IMR-90 (cell line): ENCODE measurements at regions not wholly inside any gene's neighbourhood (a gene's known extent, or its start where the extent isn't known, plus 50 kb on each side); places are given as distances from the start of the nearest gene placed in this dataset.

ENCODE experiments used
- ATAC-seq: fragments of 200-7000 bp; cut with Tn5 transposase; 2 replicates; pipeline ENCODE4 v1.9.1; 2020; ENCODE audit warnings: low read depth, mild to moderate bottlenecking, moderate library complexity
- BruUV-seq: library from RNA; stranded (reverse); fragments of 400-500 nt; replicated peaks from 2 replicates; lab custom pipeline; 2021; lab: Mats Ljungman, UMichigan
- CTCF ChIA-PET: fragments of 300-600 bp; formaldehyde crosslinking; extraction: SDS; loops from one replicate; lab custom pipeline; 2021; ENCODE audit warnings: antibody characterized with exemption; lab: Yijun Ruan, JAX
- POLR2A ChIA-PET: fragments of 300-600 bp; sonication (Branson Sonifier 250); formaldehyde crosslinking; loops from one replicate; lab custom pipeline; 2022; ENCODE audit warnings: antibody characterized with exemption; ENCODE audit not compliant: unreplicated experiment; lab: Charles Lee
- DNase-seq: peaks from one replicate; pipeline ENCODE4 v3.0.0; 2013
- H2AFZ ChIP-seq: replicated peaks from 2 replicates; pipeline ENCODE3; 2013; ENCODE audit warnings: low read length, mild to moderate bottlenecking; ENCODE audit not compliant: poor library complexity
- H2AK5ac ChIP-seq: 2 replicates; pipeline ENCODE4 v1.6.1; 2013; ENCODE audit warnings: low read depth, low read length, inconsistent platforms
- H2AK9ac ChIP-seq: replicated peaks from 2 replicates; pipeline ENCODE3; 2013; ENCODE audit warnings: mild to moderate bottlenecking, low read depth, low read length, moderate library complexity; ENCODE audit not compliant: poor library complexity
- H2BK120ac ChIP-seq: 2 replicates; pipeline ENCODE4 v1.6.1; 2013; ENCODE audit warnings: low read depth, low read length, inconsistent platforms
- H2BK15ac ChIP-seq: 3 replicates; pipeline ENCODE4 v1.6.1; 2013; ENCODE audit warnings: low read depth, low read length, inconsistent platforms
- H2BK20ac ChIP-seq: 2 replicates; pipeline ENCODE4 v1.6.1; 2013; ENCODE audit warnings: low read depth, mild to moderate bottlenecking, inconsistent platforms, low read length, moderate library complexity
- H2BK5ac ChIP-seq: 2 replicates; pipeline ENCODE4 v1.6.1; 2013; ENCODE audit warnings: mild to moderate bottlenecking, low read depth, low read length, inconsistent platforms; ENCODE audit not compliant: poor library complexity, severe bottlenecking
- H3K14ac ChIP-seq: replicated peaks from 2 replicates; pipeline ENCODE4 v1.6.1; 2013; ENCODE audit warnings: low read depth, low read length, inconsistent platforms
- H3K18ac ChIP-seq: 2 replicates; pipeline ENCODE4 v1.6.1; 2013; ENCODE audit warnings: low read depth, low read length, control low read depth
- H3K23ac ChIP-seq: 2 replicates; pipeline ENCODE4 v1.6.1; 2013; ENCODE audit warnings: low read depth, low read length, inconsistent platforms
- H3K27ac ChIP-seq: 2 replicates; pipeline ENCODE4 v1.5.1; 2013; ENCODE audit warnings: mild to moderate bottlenecking, control low read depth, low read length; ENCODE audit not compliant: insufficient read depth
- H3K27me3 ChIP-seq: 2 replicates; pipeline ENCODE4 v1.6.1; 2013; ENCODE audit warnings: low read length; ENCODE audit not compliant: control insufficient read depth, insufficient read depth
- H3K36me3 ChIP-seq: 2 replicates; pipeline ENCODE4 v1.6.1; 2013; ENCODE audit warnings: low read length, mixed read lengths; ENCODE audit not compliant: control insufficient read depth, insufficient read depth
- H3K4ac ChIP-seq: 2 replicates; pipeline ENCODE4 v1.6.1; 2013; ENCODE audit warnings: low read depth, low read length, inconsistent platforms
- H3K4me1 ChIP-seq: 2 replicates; pipeline ENCODE4 v1.6.1; 2013; ENCODE audit warnings: low read length, mixed read lengths; ENCODE audit not compliant: control insufficient read depth, insufficient read depth
- H3K4me2 ChIP-seq: 2 replicates; pipeline ENCODE4 v1.6.1; 2013; ENCODE audit warnings: low read depth, mild to moderate bottlenecking, control low read depth, low read length, moderate library complexity
- H3K4me3 ChIP-seq: 2 replicates; pipeline ENCODE4 v1.5.1; 2013; ENCODE audit warnings: low read depth, mild to moderate bottlenecking, control low read depth, low read length, moderate library complexity; ENCODE audit not compliant: insufficient read depth
- H3K56ac ChIP-seq: 2 replicates; pipeline ENCODE4 v1.6.1; 2013; ENCODE audit warnings: low read length, inconsistent platforms; ENCODE audit not compliant: insufficient read depth; ENCODE audit errors: extremely low read depth
- H3K79me1 ChIP-seq, 2 experiments: 2 replicates each; pipeline ENCODE4 v1.6.1; 2013; ENCODE audit warnings: low read length in 2 of 2, inconsistent platforms in 1 of 2, low read depth in 1 of 2
- H3K9ac ChIP-seq: 2 replicates; pipeline ENCODE4 v1.6.1; 2013; ENCODE audit warnings: low read depth, low read length, control low read depth
- H3K9me1 ChIP-seq: 2 replicates; pipeline ENCODE4 v1.6.1; 2013; ENCODE audit warnings: low read length, inconsistent platforms; ENCODE audit not compliant: insufficient read depth
- H3K9me3 ChIP-seq: 2 replicates; pipeline ENCODE4 v1.6.1; 2013; ENCODE audit warnings: low read length; ENCODE audit not compliant: control insufficient read depth, insufficient read depth
- H4K20me1 ChIP-seq: 2 replicates; pipeline ENCODE4 v1.6.1; 2013; ENCODE audit warnings: low read length, inconsistent platforms; ENCODE audit not compliant: insufficient read depth
- H4K5ac ChIP-seq: 2 replicates; pipeline ENCODE4 v1.6.1; 2013; ENCODE audit warnings: mild to moderate bottlenecking, low read depth, low read length, control low read depth
- H4K8ac ChIP-seq, 2 experiments: 2 replicates each; pipeline ENCODE4 v1.6.1; 2013; ENCODE audit warnings: low read depth in 2 of 2, low read length in 2 of 2, control low read depth in 1 of 2, inconsistent platforms in 1 of 2
- H4K91ac ChIP-seq: 2 replicates; pipeline ENCODE4 v1.6.1; 2013; ENCODE audit warnings: low read depth, low read length, inconsistent platforms; ENCODE audit not compliant: insufficient read depth
- BHLHE40 ChIP-seq: fragments of 150-350 bp; IDR thresholded peaks from 2 replicates; pipeline ENCODE4 v1.6.1; 2016; ENCODE audit warnings: mild to moderate bottlenecking, low read depth, low read length
- CEBPB ChIP-seq: IDR thresholded peaks from 2 replicates; pipeline ENCODE4 v1.6.1; 2012; ENCODE audit warnings: low read depth, low read length, improper control_type of control experiment
- CHD1 ChIP-seq: IDR thresholded peaks from 2 replicates; pipeline ENCODE4 v1.6.1; 2012; ENCODE audit warnings: low read depth, low read length, improper control_type of control experiment
- FOS ChIP-seq: fragments of 150-350 bp; IDR thresholded peaks from 2 replicates; pipeline ENCODE4 v1.6.1; 2016; ENCODE audit warnings: low read depth, low read length
- MAFK ChIP-seq: IDR thresholded peaks from 2 replicates; pipeline ENCODE4 v1.6.1; 2012; ENCODE audit warnings: low read depth, low read length, improper control_type of control experiment
- MAZ ChIP-seq: IDR thresholded peaks from 2 replicates; pipeline ENCODE4 v1.6.1; 2012; ENCODE audit warnings: low read depth, mild to moderate bottlenecking, low read length, improper control_type of control experiment, moderate library complexity, borderline replicate concordance
- NFE2L2 ChIP-seq: fragments of 150-350 bp; IDR thresholded peaks from 2 replicates; pipeline ENCODE4 v1.6.1; 2016; ENCODE audit warnings: low read depth, mild to moderate bottlenecking, low read length
- POLR2A ChIP-seq: IDR thresholded peaks from 2 replicates; pipeline ENCODE4 v1.6.1; 2012; ENCODE audit warnings: mild to moderate bottlenecking, low read depth, low read length
- RAD21 ChIP-seq: IDR thresholded peaks from 2 replicates; pipeline ENCODE4 v1.6.1; 2012; ENCODE audit warnings: low read length, improper control_type of control experiment
- RCOR1 ChIP-seq: IDR thresholded peaks from 2 replicates; pipeline ENCODE4 v1.6.1; 2012; ENCODE audit warnings: mild to moderate bottlenecking, low read length, improper control_type of control experiment; ENCODE audit not compliant: insufficient replicate concordance
- RFX5 ChIP-seq: IDR thresholded peaks from 2 replicates; pipeline ENCODE4 v1.8.0; 2012; ENCODE audit warnings: low read depth, mild to moderate bottlenecking, low read length, moderate library complexity
- dilution Hi-C: fragments of 300-500 bp; cut with HindIII; formaldehyde crosslinking; loops from one replicate; pipeline ENCODE4 v1.14.3; 2018; ENCODE audit warnings: low sequenced_read_pairs; ENCODE audit not compliant: unreplicated experiment
- in situ Hi-C: fragments of 300-500 bp; cut with MboI; formaldehyde crosslinking; loops from 3 replicates; pipeline ENCODE4 v1.14.3; 2019; ENCODE audit warnings: low sequenced_read_pairs, inconsistent platforms, mixed read lengths
- intact Hi-C: fragments of 100-400 bp; cut with micrococcal nuclease; formaldehyde crosslinking; loops from 2 replicates; pipeline ENCODE4 v1.10.0; 2022
- TF ChIP-seq, protein P1 (sequence below): fragments of 150-350 bp; IDR thresholded peaks from 2 replicates; pipeline ENCODE4 v1.6.1; 2016; ENCODE audit warnings: low read depth, mild to moderate bottlenecking, low read length, moderate library complexity, borderline replicate concordance
- TF ChIP-seq, protein P2 (sequence below): fragments of 150-350 bp; IDR thresholded peaks from 2 replicates; pipeline ENCODE4 v1.6.1; 2017; ENCODE audit warnings: mild to moderate bottlenecking, antibody characterized with exemption, low read length, low read depth
- TF ChIP-seq, protein P3 (sequence below): conservative IDR thresholded peaks from 2 replicates; pipeline ENCODE4 v1.5.1; 2012; ENCODE audit warnings: mild to moderate bottlenecking, low read depth, low read length, improper control_type of control experiment

DNA sequence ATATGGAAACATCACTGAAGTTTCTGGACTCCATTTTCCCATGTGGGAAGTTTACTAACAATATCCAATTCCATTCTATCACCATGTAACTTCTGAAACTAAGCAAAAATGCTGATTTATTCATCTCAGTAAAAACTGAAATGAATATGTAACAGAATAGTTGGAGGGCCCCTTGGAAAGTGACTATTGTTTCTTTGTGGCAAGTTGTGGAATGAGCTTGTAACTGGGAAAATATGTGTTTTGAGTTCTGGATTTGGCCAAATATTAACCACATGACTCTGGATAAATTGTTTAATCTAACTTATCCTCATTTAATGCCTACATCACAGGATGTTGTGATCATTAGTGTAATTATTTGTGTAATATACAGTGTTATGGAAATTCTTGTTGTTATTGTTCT lies 619.3 kb downstream of the TLE4 start:
- no peak overlapping the region for H3K27ac ChIP-seq
- in situ Hi-C loops, result no loop called here
- H3K4me3 ChIP-seq, result no peak overlapping the region
- no peak overlapping the region for H2BK15ac ChIP-seq
- peak; percentile 65 for ATAC-seq
- H3K56ac ChIP-seq, result no peak overlapping the region
- H3K4me2 ChIP-seq, result peak overlapping the region; percentile 65; the same call in 1 of the 2 replicates
- H3K27me3 ChIP-seq, result no peaks in the 10 kb centered on the region
- POLR2A ChIA-PET, result no interaction called here
- no peak overlapping the region for H2AFZ ChIP-seq
- dilution Hi-C loops, result no loop called here
- no peak overlapping the region for H2AK5ac ChIP-seq
- no peak overlapping the region for H4K91ac ChIP-seq
- no peak overlapping the region for H2AK9ac ChIP-seq
- CTCF ChIA-PET, result no interaction called here
- H3K14ac ChIP-seq, result no peak overlapping the region
- H3K79me1 ChIP-seq, result no peaks in the 10 kb centered on the region
- no peaks in the 10 kb centered on the region for H3K9me3 ChIP-seq
- H2BK5ac ChIP-seq, result no peak overlapping the region
- peak; percentile 57 for DNase-seq
- H4K20me1 ChIP-seq, result no peaks in the 10 kb centered on the region
- no peak overlapping the region for H4K8ac ChIP-seq
- no peak overlapping the region for H2BK120ac ChIP-seq
- H3K4ac ChIP-seq, result no peak overlapping the region
- 0 out of 2 replicates have a peak, but pooled peaks cover 2% of the 10 kb centered on the region for H3K4me1 ChIP-seq
- peak overlapping the region; percentile 40; the same call in 1 of the 2 replicates for H4K5ac ChIP-seq
- no peaks in the 10 kb centered on the region for H3K9me1 ChIP-seq
- H3K23ac ChIP-seq, result no peak overlapping the region
- 0 out of 2 replicates have a peak overlapping the region, but pooled peaks have one; percentile 44 for H3K18ac ChIP-seq
- H3K36me3 ChIP-seq, result no peaks in the 10 kb centered on the region
- intact Hi-C loops, result no loop called here
- TF ChIP-seq, protein P1, sequence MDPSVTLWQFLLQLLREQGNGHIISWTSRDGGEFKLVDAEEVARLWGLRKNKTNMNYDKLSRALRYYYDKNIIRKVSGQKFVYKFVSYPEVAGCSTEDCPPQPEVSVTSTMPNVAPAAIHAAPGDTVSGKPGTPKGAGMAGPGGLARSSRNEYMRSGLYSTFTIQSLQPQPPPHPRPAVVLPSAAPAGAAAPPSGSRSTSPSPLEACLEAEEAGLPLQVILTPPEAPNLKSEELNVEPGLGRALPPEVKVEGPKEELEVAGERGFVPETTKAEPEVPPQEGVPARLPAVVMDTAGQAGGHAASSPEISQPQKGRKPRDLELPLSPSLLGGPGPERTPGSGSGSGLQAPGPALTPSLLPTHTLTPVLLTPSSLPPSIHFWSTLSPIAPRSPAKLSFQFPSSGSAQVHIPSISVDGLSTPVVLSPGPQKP, result no peak
- TF ChIP-seq, protein P2, sequence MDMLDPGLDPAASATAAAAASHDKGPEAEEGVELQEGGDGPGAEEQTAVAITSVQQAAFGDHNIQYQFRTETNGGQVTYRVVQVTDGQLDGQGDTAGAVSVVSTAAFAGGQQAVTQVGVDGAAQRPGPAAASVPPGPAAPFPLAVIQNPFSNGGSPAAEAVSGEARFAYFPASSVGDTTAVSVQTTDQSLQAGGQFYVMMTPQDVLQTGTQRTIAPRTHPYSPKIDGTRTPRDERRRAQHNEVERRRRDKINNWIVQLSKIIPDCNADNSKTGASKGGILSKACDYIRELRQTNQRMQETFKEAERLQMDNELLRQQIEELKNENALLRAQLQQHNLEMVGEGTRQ, result no peak
- TF ChIP-seq BHLHE40 (no peak), FOS (no peak), RAD21 (no peak), POLR2A (no peak), MAFK (no peak), CHD1 (no peak), RCOR1 (no peak), CEBPB (no peak), RFX5 (no peak), MAZ (no peak), NFE2L2 (no peak)
- TF ChIP-seq, protein P3, sequence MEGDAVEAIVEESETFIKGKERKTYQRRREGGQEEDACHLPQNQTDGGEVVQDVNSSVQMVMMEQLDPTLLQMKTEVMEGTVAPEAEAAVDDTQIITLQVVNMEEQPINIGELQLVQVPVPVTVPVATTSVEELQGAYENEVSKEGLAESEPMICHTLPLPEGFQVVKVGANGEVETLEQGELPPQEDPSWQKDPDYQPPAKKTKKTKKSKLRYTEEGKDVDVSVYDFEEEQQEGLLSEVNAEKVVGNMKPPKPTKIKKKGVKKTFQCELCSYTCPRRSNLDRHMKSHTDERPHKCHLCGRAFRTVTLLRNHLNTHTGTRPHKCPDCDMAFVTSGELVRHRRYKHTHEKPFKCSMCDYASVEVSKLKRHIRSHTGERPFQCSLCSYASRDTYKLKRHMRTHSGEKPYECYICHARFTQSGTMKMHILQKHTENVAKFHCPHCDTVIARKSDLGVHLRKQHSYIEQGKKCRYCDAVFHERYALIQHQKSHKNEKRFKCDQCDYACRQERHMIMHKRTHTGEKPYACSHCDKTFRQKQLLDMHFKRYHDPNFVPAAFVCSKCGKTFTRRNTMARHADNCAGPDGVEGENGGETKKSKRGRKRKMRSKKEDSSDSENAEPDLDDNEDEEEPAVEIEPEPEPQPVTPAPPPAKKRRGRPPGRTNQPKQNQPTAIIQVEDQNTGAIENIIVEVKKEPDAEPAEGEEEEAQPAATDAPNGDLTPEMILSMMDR, result no peak
- H2BK20ac ChIP-seq, result no peak overlapping the region
- no TSS peak for BruUV-seq
- no peak overlapping the region for H3K9ac ChIP-seq
